HepG2 (cell line): ENCODE measurements at regions not wholly inside any gene's neighbourhood (a gene's known extent, or its start where the extent isn't known, plus 50 kb on each side); places are given as distances from the start of the nearest gene placed in this dataset.

Experiments
- LCORL ChIP-seq, 2 experiments: fragments of 450-650 bp in 1 of 2; sonication (generic) in 1 of 2; formaldehyde crosslinking in 1 of 2; IDR thresholded peaks; 2 replicates each; pipeline versions ENCODE4 v1.5.0 to v1.6.1; 2017 to 2020; ENCODE audit warnings: antibody characterized with exemption in 1 of 2, missing genetic modification reagents in 1 of 2
- MAFK ChIP-seq, 2 experiments: IDR thresholded peaks in 1 of 2; conservative IDR thresholded peaks in 1 of 2; 2 replicates each; pipeline ENCODE4 v1.6.1; 2011; ENCODE audit warnings: improper control_type of control experiment in 2 of 2, low read length in 2 of 2
- NBN ChIP-seq: fragments of 450-650 bp; conservative IDR thresholded peaks from 2 replicates; pipeline ENCODE4 v1.6.1; 2017
- NFKB2 ChIP-seq: sonication (generic); formaldehyde crosslinking; IDR thresholded peaks from 2 replicates; pipeline ENCODE4 v1.4.0; 2020; ENCODE audit warnings: missing genetic modification reagents, borderline replicate concordance
- TRIM24 ChIP-seq: sonication (generic); formaldehyde crosslinking; IDR thresholded peaks from 2 replicates; pipeline ENCODE4 v1.8.0; 2022; ENCODE audit warnings: mild to moderate bottlenecking, missing genetic modification reagents
- ZNF10 ChIP-seq: sonication (generic); formaldehyde crosslinking; IDR thresholded peaks from 2 replicates; pipeline ENCODE4 v1.4.0; 2020; ENCODE audit warnings: mild to moderate bottlenecking, low read depth, missing genetic modification reagents, borderline replicate concordance
- ZNF121 ChIP-seq: sonication (generic); formaldehyde crosslinking; IDR thresholded peaks from 2 replicates; pipeline ENCODE4 v1.5.0; 2020; ENCODE audit warnings: mild to moderate bottlenecking, missing genetic modification reagents
- ZNF274 ChIP-seq: sonication (generic); formaldehyde crosslinking; IDR thresholded peaks from 2 replicates; pipeline ENCODE4 v1.5.1; 2020; ENCODE audit warnings: mild to moderate bottlenecking, missing genetic modification reagents
- ZNF331 ChIP-seq: sonication (generic); formaldehyde crosslinking; IDR thresholded peaks from 2 replicates; pipeline ENCODE4 v1.4.0; 2020; ENCODE audit warnings: missing genetic modification reagents
- TF ChIP-seq, protein P1 (sequence below): sonication (generic); formaldehyde crosslinking; IDR thresholded peaks from 2 replicates; pipeline ENCODE4 v1.4.0; 2020; ENCODE audit warnings: missing genetic modification reagents
- TF ChIP-seq, protein P2 (sequence below): IDR thresholded peaks from 2 replicates; pipeline ENCODE4 v1.6.1; 2016; ENCODE audit warnings: missing compliant biosample characterization, missing genetic modification reagents, borderline replicate concordance

GRCh38 chr9:82761027-82761426 lies 301.9 kb downstream of the RASEF start:
- no peak for TF ChIP-seq NBN
- TF ChIP-seq ZNF274 (CRISPR knock-in tag), result no peak
- TF ChIP-seq ZNF331 (CRISPR knock-in tag), result no peak
- TF ChIP-seq MAFK (conservative IDR thresholded peaks at IDR 0.05 in 1 of 2, IDR thresholded peaks at IDR 0.05 in 1 of 2; ENCODE audit: low read length in 2 of 2), result no peak
- TF ChIP-seq NFKB2 (CRISPR knock-in tag), result no peak
- TF ChIP-seq ZNF121 (CRISPR knock-in tag), result no peak
- TF ChIP-seq, protein P1, sequence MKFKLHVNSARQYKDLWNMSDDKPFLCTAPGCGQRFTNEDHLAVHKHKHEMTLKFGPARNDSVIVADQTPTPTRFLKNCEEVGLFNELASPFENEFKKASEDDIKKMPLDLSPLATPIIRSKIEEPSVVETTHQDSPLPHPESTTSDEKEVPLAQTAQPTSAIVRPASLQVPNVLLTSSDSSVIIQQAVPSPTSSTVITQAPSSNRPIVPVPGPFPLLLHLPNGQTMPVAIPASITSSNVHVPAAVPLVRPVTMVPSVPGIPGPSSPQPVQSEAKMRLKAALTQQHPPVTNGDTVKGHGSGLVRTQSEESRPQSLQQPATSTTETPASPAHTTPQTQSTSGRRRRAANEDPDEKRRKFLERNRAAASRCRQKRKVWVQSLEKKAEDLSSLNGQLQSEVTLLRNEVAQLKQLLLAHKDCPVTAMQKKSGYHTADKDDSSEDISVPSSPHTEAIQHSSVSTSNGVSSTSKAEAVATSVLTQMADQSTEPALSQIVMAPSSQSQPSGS (CRISPR knock-in tag), result no peak
- no peak for TF ChIP-seq LCORL (IDR thresholded peaks at IDR 0.05)
- no peak for TF ChIP-seq LCORL (CRISPR knock-in tag; IDR thresholded peaks at IDR 0.05)
- no peak for TF ChIP-seq ZNF10 (CRISPR knock-in tag)
- TF ChIP-seq, protein P2, sequence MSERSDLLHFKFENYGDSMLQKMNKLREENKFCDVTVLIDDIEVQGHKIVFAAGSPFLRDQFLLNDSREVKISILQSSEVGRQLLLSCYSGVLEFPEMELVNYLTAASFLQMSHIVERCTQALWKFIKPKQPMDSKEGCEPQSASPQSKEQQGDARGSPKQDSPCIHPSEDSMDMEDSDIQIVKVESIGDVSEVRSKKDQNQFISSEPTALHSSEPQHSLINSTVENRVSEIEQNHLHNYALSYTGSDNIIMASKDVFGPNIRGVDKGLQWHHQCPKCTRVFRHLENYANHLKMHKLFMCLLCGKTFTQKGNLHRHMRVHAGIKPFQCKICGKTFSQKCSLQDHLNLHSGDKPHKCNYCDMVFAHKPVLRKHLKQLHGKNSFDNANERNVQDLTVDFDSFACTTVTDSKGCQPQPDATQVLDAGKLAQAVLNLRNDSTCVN, result no peak
- no peak for TF ChIP-seq TRIM24 (CRISPR knock-in tag)
